ENCODE measurements at regions not wholly inside any gene's neighbourhood (a gene's known extent, or its start where the extent isn't known, plus 50 kb on each side); places are given as distances from the start of the nearest gene placed in this dataset.

DNA sequence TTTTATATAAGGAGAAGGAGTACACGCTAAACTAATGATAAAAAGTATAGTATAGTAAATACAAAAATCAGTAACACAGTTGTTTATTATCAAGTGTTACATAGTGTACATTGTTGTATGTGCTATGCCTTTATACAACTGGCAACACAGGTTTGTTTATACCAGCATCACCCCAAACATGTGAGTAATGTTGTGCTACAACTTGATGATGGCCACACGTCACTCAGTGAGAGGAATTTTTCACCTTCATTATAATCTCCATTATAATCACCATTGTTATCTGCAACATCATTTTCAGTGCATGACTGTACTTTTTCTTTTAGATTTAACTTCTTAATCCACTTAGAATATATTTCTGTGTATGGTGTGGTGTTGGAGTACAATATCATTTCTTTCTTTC, 204.0 kb upstream of the CTNNB1 start:
- TF ChIP-seq CTCF (conservative IDR thresholded peaks at IDR 0.05 in 1 of 2, IDR thresholded peaks at IDR 0.05 in 1 of 2; ENCODE audit: low read depth in 1 of 2, low read length in 2 of 2) (no peak), EZH2 (IDR thresholded peaks at IDR 0.05; ENCODE audit: low read length, missing control alignments) (no peak)

Measured in fibroblast of lung (primary cell).